ENCODE measurements at regions not wholly inside any gene's neighbourhood (a gene's known extent, or its start where the extent isn't known, plus 50 kb on each side); places are given as distances from the start of the nearest gene placed in this dataset.

DNA sequence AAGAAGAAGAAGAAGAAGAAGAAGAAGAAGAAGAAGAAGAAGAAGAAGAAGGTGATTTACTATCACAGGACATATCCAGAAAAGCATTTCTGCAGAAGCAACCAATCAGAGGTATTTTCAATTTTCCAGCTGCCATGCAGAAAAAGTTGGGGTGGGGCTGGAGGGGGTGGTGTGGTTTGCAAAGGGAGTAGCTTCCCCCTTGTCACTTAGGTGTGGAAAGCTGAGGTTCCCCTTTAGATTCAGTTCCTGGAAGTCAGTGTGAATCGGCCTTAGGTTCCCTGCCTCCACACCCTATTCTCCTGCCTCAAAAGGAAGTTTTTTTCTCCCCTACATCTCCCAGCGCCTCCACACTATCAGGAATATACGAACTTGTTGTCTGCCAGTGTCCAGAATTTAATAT is 276.7 kb upstream of the ARRDC4 start:
- H4K20me1 ChIP-seq (ENCODE audit: control insufficient read depth, extremely low read depth, insufficient read depth, low read length), result no peaks in the 10 kb centered on the region
- TF ChIP-seq, protein P1, sequence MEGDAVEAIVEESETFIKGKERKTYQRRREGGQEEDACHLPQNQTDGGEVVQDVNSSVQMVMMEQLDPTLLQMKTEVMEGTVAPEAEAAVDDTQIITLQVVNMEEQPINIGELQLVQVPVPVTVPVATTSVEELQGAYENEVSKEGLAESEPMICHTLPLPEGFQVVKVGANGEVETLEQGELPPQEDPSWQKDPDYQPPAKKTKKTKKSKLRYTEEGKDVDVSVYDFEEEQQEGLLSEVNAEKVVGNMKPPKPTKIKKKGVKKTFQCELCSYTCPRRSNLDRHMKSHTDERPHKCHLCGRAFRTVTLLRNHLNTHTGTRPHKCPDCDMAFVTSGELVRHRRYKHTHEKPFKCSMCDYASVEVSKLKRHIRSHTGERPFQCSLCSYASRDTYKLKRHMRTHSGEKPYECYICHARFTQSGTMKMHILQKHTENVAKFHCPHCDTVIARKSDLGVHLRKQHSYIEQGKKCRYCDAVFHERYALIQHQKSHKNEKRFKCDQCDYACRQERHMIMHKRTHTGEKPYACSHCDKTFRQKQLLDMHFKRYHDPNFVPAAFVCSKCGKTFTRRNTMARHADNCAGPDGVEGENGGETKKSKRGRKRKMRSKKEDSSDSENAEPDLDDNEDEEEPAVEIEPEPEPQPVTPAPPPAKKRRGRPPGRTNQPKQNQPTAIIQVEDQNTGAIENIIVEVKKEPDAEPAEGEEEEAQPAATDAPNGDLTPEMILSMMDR (optimal IDR thresholded peaks at IDR 0.05 in 1 of 3, IDR thresholded peaks at IDR 0.05 in 1 of 3, conservative IDR thresholded peaks at IDR 0.05 in 1 of 3; ENCODE audit: extremely low read depth in 1 of 3, insufficient read depth in 2 of 3, low read length in 3 of 3), result no peak
- TF ChIP-seq EZH2 (IDR thresholded peaks at IDR 0.05; ENCODE audit: low read length), result no peak
- no peak overlapping the region for H3K4me2 ChIP-seq (ENCODE audit: control insufficient read depth, extremely low read depth, insufficient read depth, low read depth, low read length)
- H3K9me1 ChIP-seq (ENCODE audit: control insufficient read depth, extremely low read depth, insufficient read depth, low read length), result no peaks in the 10 kb centered on the region
- H3K4me3 ChIP-seq (ENCODE audit: control insufficient read depth in 2 of 3, extremely low read depth in 1 of 3, insufficient read depth in 2 of 3, low read depth in 1 of 3, low read length in 3 of 3), result no peak overlapping the region
- H3K4me1 ChIP-seq (ENCODE audit: control insufficient read depth, extremely low read depth, insufficient read depth, low read length), result no peaks in the 10 kb centered on the region
- no peak overlapping the region for H3K27ac ChIP-seq (ENCODE audit: control insufficient read depth, insufficient read depth, low read length)
- H3K9me3 ChIP-seq (ENCODE audit: control insufficient read depth, low read depth, low read length), result no peaks in the 10 kb centered on the region
- no peaks in the 10 kb centered on the region for H3K36me3 ChIP-seq (ENCODE audit: control insufficient read depth in 2 of 2, extremely low read depth in 1 of 2, insufficient read depth in 2 of 2, low read length in 2 of 2)
- dilution Hi-C loops (cut with MboI; ENCODE audit: extremely low pct_ligation_motif_present, low sequenced_read_pairs), result no loop called here
- no peaks in the 10 kb centered on the region for H3K27me3 ChIP-seq (ENCODE audit: control insufficient read depth, extremely low read depth, insufficient read depth, low read length)
- FAIRE-seq, result no peak
- H3K79me2 ChIP-seq (ENCODE audit: control insufficient read depth, insufficient read depth, low read length), result no peaks in the 10 kb centered on the region
- H3K9ac ChIP-seq (ENCODE audit: control insufficient read depth, extremely low read depth, insufficient read depth, low read length), result no peak overlapping the region
- H2AFZ ChIP-seq (ENCODE audit: control insufficient read depth, low read length), result no peak overlapping the region
- DNase-seq (ENCODE audit: low read depth, low spot score), result no peak

DNA sequence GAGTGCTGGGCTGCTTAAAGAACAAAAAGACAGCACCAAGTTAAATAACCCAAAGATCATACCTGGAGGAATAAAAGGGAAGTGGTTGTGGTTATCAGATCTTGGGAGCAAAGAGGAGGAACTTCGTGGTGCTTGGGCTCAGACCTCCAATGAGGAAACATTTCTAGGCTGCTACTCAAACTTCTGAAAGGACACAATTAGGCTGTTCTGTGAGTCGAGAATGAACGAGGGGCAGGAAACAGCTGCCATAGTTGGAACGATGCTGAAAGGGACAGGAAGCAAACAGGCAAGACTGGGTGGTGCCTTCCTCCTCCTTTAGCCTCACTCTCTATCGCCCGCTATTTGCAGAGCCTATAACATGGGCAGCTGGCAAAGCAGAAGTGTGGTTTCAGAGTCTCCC is 276.3 kb upstream of the ARRDC4 start:
- no peaks in the 10 kb centered on the region for H4K20me1 ChIP-seq (ENCODE audit: control insufficient read depth, extremely low read depth, insufficient read depth, low read length)
- H3K27me3 ChIP-seq (ENCODE audit: control insufficient read depth, extremely low read depth, insufficient read depth, low read length), result no peaks in the 10 kb centered on the region
- H3K9ac ChIP-seq (ENCODE audit: control insufficient read depth, extremely low read depth, insufficient read depth, low read length), result no peak overlapping the region
- H3K9me1 ChIP-seq (ENCODE audit: control insufficient read depth, extremely low read depth, insufficient read depth, low read length), result no peaks in the 10 kb centered on the region
- H3K36me3 ChIP-seq (ENCODE audit: control insufficient read depth in 2 of 2, extremely low read depth in 1 of 2, insufficient read depth in 2 of 2, low read length in 2 of 2), result no peaks in the 10 kb centered on the region
- H3K4me3 ChIP-seq (ENCODE audit: control insufficient read depth in 2 of 3, extremely low read depth in 1 of 3, insufficient read depth in 2 of 3, low read depth in 1 of 3, low read length in 3 of 3), result no peak overlapping the region
- no peaks in the 10 kb centered on the region for H3K79me2 ChIP-seq (ENCODE audit: control insufficient read depth, insufficient read depth, low read length)
- dilution Hi-C loops (cut with MboI; ENCODE audit: extremely low pct_ligation_motif_present, low sequenced_read_pairs), result no loop called here
- no peak overlapping the region for H2AFZ ChIP-seq (ENCODE audit: control insufficient read depth, low read length)
- no peak overlapping the region for H3K4me2 ChIP-seq (ENCODE audit: control insufficient read depth, extremely low read depth, insufficient read depth, low read depth, low read length)
- DNase-seq (ENCODE audit: low read depth, low spot score) (no peak), FAIRE-seq (no peak)
- H3K27ac ChIP-seq (ENCODE audit: control insufficient read depth, insufficient read depth, low read length), result no peak overlapping the region
- no peaks in the 10 kb centered on the region for H3K9me3 ChIP-seq (ENCODE audit: control insufficient read depth, low read depth, low read length)
- no peak for TF ChIP-seq EZH2 (IDR thresholded peaks at IDR 0.05; ENCODE audit: low read length)
- TF ChIP-seq, protein P1 (optimal IDR thresholded peaks at IDR 0.05 in 1 of 3, IDR thresholded peaks at IDR 0.05 in 1 of 3, conservative IDR thresholded peaks at IDR 0.05 in 1 of 3; ENCODE audit: extremely low read depth in 1 of 3, insufficient read depth in 2 of 3, low read length in 3 of 3), result no peak
- no peaks in the 10 kb centered on the region for H3K4me1 ChIP-seq (ENCODE audit: control insufficient read depth, extremely low read depth, insufficient read depth, low read length)
